AG10803 (cell line): ENCODE measurements at regions not wholly inside any gene's neighbourhood (a gene's known extent, or its start where the extent isn't known, plus 50 kb on each side); places are given as distances from the start of the nearest gene placed in this dataset.

Source experiments
- DNase-seq: peaks from one replicate; pipeline ENCODE4 v3.0.0; 2010; ENCODE audit warnings: low read depth
- H3K4me3 ChIP-seq: 2 replicates; pipeline ENCODE4 v1.5.1; 2011; ENCODE audit warnings: mild to moderate bottlenecking, low read length, control low read depth
- TF ChIP-seq, protein P1 (sequence below): conservative IDR thresholded peaks from 2 replicates; pipeline ENCODE4 v1.5.1; 2011; ENCODE audit warnings: mild to moderate bottlenecking, low read length, control low read depth, inconsistent platforms

DNA sequence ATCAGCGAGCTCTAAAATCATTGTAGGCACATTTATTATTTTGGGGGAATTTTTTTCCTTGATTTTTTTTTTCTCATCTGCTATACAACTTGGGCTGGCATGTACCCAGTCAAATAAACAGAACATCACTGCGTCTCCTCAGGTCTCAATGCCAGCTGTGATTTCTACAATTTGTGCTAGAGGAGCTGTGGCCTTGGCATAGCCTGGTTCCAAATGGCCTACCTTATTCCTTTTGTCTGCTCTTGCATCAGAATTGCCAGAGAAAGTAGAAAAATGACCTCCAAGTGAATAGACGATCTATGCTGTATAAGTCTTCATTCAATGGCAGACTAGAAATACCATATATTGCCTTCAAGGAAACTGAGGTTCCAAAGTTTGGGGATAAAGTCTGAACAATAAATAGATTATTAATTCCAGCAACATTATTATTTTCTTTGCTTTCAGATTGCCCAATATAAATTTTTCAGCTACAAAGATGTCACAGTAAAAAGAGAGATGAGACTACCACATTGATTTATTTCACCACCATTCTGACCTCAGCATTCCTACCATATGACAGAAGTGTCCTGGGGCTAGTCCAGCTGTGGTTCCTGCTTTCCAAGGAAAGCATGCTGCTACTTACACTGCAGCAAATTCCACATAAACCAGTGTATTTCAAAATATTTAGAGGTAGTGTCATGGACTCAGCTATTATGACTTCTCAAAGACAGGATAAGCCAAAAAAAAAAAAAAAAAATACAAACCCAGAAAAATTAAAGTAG is 493.9 kb upstream of the ZNF385D start:
- DNase-seq = peak; percentile 97
- TF ChIP-seq, protein P1, sequence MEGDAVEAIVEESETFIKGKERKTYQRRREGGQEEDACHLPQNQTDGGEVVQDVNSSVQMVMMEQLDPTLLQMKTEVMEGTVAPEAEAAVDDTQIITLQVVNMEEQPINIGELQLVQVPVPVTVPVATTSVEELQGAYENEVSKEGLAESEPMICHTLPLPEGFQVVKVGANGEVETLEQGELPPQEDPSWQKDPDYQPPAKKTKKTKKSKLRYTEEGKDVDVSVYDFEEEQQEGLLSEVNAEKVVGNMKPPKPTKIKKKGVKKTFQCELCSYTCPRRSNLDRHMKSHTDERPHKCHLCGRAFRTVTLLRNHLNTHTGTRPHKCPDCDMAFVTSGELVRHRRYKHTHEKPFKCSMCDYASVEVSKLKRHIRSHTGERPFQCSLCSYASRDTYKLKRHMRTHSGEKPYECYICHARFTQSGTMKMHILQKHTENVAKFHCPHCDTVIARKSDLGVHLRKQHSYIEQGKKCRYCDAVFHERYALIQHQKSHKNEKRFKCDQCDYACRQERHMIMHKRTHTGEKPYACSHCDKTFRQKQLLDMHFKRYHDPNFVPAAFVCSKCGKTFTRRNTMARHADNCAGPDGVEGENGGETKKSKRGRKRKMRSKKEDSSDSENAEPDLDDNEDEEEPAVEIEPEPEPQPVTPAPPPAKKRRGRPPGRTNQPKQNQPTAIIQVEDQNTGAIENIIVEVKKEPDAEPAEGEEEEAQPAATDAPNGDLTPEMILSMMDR = no peak
- no peak overlapping the region for H3K4me3 ChIP-seq

DNA sequence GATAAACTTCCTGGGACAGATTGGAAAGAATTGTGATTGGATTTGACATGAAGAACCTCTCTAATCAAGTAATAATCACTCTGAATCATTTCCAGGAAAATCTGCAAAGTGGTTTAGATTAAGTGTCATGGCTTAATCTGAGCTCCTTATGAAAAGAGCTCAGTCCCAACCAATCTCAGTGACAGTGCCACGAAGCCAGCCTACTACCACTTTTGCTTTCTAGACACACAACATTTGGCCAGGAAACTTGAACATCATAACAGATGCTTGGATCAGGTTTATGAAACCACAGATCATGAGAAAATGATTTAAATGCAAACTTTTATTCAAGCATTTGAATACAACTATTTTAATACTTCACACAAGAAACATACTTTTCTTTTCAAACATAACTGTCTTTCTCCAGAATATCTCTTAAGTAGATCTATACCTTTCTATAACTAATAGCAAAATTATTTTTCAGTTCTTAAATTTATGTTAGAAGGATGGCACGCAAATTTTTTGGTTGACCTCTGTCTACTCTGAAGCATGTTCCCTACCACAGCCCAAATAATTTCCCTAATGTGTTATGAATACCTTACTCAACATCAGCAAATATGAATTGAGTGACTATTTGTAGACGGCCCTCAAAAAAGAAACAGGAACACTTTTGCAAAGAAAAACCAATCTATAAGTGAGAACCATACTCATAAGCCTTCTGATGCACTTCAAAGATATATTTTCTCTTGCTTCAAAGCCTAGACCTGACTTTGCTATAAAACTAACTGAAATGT is 495.0 kb upstream of the ZNF385D start:
- TF ChIP-seq, protein P1 = no peak
- no peak overlapping the region for H3K4me3 ChIP-seq
- DNase-seq = peak; percentile 29

DNA sequence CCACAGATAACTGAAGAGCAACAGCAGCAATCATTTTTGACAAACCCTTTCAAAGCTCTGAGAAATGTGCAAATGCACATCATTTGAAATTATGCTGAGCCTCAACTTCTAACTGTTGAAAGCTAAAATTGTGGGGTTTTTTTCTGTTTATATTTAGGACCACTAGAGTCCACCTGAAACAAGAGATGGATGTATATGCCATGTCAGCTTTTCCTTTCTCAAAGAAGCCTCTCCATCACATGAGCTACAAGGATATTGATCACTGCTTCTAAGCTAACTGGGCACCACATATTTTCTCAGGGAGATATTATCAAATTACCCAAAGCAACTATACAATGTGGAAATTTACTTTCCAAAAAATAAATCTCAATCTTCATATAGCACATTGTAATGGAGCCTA is 498.6 kb upstream of the ZNF385D start:
- TF ChIP-seq, protein P1 = no peak
- H3K4me3 ChIP-seq = no peak overlapping the region
- no peak for DNase-seq

DNA sequence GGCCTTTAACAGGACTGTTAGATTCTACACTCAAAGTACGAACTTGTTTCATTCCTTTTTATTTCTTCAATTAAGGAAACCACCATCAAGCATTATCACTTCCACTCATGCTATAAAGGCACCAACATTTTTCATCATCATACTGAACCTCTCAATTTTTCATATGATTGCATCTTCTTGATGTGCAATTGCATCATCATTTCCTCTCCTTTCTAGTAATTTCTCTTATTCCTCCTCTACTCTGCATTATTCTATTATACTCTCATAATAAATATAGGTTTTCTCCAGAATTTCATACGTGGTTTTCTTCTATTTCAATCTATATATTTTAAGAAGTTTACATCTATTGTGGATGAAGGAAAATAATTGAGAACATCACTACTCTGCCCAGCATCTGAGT is 506.2 kb upstream of the ZNF385D start:
- H3K4me3 ChIP-seq = no peak overlapping the region
- no peak for DNase-seq
- TF ChIP-seq, protein P1 = no peak

DNA sequence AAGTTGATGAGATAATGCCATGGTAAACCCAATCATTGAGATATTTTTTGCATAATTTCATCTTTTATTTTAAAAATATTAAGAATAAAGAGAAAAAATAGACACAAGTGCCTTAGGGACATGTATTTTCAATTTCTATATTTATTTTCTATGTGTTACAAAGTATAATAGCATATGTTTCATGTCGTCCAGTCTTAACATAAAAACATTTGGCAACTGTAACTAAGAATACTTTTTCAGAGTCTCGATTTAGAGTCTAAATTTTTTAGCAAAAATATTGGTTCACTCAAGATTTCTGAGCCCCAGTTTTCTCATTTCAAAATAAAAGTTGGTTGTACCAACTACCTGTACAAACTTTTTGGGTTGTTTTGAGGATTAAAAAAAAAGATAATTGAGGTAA is 511.4 kb upstream of the ZNF385D start:
- TF ChIP-seq, protein P1 = no peak
- DNase-seq = no peak
- no peak overlapping the region for H3K4me3 ChIP-seq

DNA sequence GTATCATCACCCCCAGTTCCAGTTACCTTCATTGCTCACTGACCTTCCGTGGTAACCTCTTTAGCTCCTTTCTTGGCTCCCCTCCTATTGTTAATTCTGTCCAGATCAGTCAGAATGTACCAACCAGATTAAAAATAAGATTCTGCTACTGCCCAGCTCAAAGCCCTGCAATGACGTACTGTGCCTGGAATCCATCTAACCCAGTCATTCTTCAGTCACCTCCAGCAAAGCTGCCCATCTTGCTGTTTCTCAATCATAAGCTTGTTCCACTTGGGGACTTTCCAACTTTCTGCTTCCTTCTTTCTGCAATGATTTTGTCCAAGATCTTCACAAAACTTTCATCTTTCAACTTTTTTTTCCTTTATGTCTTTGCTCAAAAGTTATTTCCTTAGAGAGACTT is 512.0 kb upstream of the ZNF385D start:
- H3K4me3 ChIP-seq = no peak overlapping the region
- DNase-seq = peak; percentile 76
- TF ChIP-seq, protein P1 = no peak

DNA sequence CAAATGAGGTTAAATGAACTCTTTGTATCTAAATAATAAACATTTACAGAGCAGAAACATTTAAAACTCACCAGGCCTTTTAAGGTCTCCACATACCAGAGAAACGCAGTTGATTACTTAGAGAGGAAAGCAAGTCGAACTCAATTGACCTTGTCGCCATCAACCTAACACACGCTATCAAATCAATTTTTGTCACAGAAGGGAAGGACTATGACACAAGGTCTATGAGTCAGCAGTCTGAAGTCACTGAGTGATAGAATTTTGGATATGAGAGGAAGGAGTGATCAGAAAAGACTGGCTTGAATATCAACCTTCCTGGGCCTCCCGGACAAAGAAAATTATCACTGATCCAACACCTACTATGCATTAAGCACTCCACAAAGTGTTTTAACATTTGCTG is 514.4 kb upstream of the ZNF385D start:
- TF ChIP-seq, protein P1 = no peak
- DNase-seq = no peak

More for the DNA sequence above, 514.4 kb upstream of the ZNF385D start:
- H3K4me3 ChIP-seq = no peak overlapping the region
